WTC11 (cell line): ENCODE measurements at regions not wholly inside any gene's neighbourhood (a gene's known extent, or its start where the extent isn't known, plus 50 kb on each side); places are given as distances from the start of the nearest gene placed in this dataset.

Experiments
- ATF6 ChIP-seq: sonication (generic); formaldehyde crosslinking; IDR thresholded peaks from 2 replicates; pipeline ENCODE4 v1.8.1; 2023; ENCODE audit warnings: mild to moderate bottlenecking, missing genetic modification reagents
- CTCF ChIP-seq: fragments of 200-600 bp; IDR thresholded peaks from 2 replicates; pipeline ENCODE4 v1.8.0; 2022; ENCODE audit warnings: antibody characterized with exemption
- ESRRA ChIP-seq: sonication (generic); formaldehyde crosslinking; IDR thresholded peaks from 2 replicates; pipeline ENCODE4 v1.8.1; 2022; ENCODE audit warnings: mild to moderate bottlenecking, missing genetic modification reagents, borderline replicate concordance
- JUN ChIP-seq: sonication (generic); formaldehyde crosslinking; IDR thresholded peaks from 2 replicates; pipeline ENCODE4 v1.8.0; 2023; ENCODE audit warnings: mild to moderate bottlenecking, missing genetic modification reagents
- KAT7 ChIP-seq: sonication (generic); formaldehyde crosslinking; IDR thresholded peaks from 2 replicates; pipeline ENCODE4 v1.8.1; 2023; ENCODE audit warnings: missing genetic modification reagents, mild to moderate bottlenecking, borderline replicate concordance
- MAX ChIP-seq: sonication (generic); formaldehyde crosslinking; IDR thresholded peaks from 2 replicates; pipeline ENCODE4 v1.8.0; 2022; ENCODE audit warnings: mild to moderate bottlenecking, missing genetic modification reagents
- MXD4 ChIP-seq: fragments of 250-450 bp; sonication (Bioruptor Pico); IDR thresholded peaks from 2 replicates; pipeline ENCODE4 v1.8.0; 2021; ENCODE audit warnings: mild to moderate bottlenecking, moderate library complexity, borderline replicate concordance
- NFYB ChIP-seq: sonication (generic); formaldehyde crosslinking; conservative IDR thresholded peaks from 2 replicates; pipeline ENCODE4 v1.8.0; 2022; ENCODE audit warnings: low read depth, missing genetic modification reagents
- SMAD3 ChIP-seq: sonication (generic); formaldehyde crosslinking; IDR thresholded peaks from 2 replicates; pipeline ENCODE4 v1.8.0; 2022; ENCODE audit warnings: missing genetic modification reagents, mild to moderate bottlenecking, borderline replicate concordance
- SP1 ChIP-seq: sonication (generic); formaldehyde crosslinking; conservative IDR thresholded peaks from 2 replicates; pipeline ENCODE4 v1.8.1; 2022; ENCODE audit warnings: missing genetic modification reagents
- TCF7 ChIP-seq: sonication (generic); formaldehyde crosslinking; IDR thresholded peaks from 2 replicates; pipeline ENCODE4 v1.8.0; 2022; ENCODE audit warnings: mild to moderate bottlenecking, low read depth, missing genetic modification reagents, moderate library complexity
- ZNF219 ChIP-seq: sonication (generic); formaldehyde crosslinking; IDR thresholded peaks from 2 replicates; pipeline ENCODE4 v1.8.0; 2023; ENCODE audit warnings: missing genetic modification reagents, mild to moderate bottlenecking, borderline replicate concordance
- ZSCAN18 ChIP-seq: fragments of 250-450 bp; sonication (Bioruptor Pico); IDR thresholded peaks from 2 replicates; pipeline ENCODE4 v2.1.2; 2022; ENCODE audit warnings: mild to moderate bottlenecking, moderate library complexity
- TF ChIP-seq, protein P1 (sequence below): sonication (generic); formaldehyde crosslinking; IDR thresholded peaks from 2 replicates; pipeline ENCODE4 v1.8.0; 2022; ENCODE audit warnings: mild to moderate bottlenecking, missing genetic modification reagents

DNA sequence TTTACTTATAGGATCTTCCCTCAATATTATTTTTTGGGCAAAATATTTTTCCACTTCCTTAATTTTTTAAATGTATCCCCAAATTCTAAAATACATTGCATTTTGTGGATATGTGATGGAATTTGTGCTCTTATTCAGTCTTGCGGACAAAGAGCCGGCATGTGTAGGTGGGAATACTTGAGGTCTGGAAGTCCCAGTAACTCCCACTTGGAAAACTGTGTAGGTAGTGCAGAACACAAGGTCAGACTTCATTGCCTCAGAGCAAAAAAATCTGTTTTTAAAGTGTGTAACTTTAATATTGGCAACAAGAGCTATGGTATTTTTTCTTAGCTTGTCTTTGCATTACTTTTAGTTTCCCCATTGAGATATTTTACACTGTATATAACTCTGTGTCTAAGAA, 68.5 kb upstream of the SEMA3A start:
- no peak for TF ChIP-seq ZSCAN18
- TF ChIP-seq SMAD3 (CRISPR knock-in tag) = no peak
- no peak for TF ChIP-seq CTCF
- TF ChIP-seq SP1 = no peak
- no peak for TF ChIP-seq ZNF219 (CRISPR knock-in tag)
- no peak for TF ChIP-seq JUN (CRISPR knock-in tag)
- no peak for TF ChIP-seq ESRRA (CRISPR knock-in tag)
- TF ChIP-seq NFYB (CRISPR knock-in tag) = no peak
- TF ChIP-seq MXD4 (CRISPR knock-in tag) = no peak
- no peak for TF ChIP-seq ATF6 (CRISPR knock-in tag)
- TF ChIP-seq, protein P1, sequence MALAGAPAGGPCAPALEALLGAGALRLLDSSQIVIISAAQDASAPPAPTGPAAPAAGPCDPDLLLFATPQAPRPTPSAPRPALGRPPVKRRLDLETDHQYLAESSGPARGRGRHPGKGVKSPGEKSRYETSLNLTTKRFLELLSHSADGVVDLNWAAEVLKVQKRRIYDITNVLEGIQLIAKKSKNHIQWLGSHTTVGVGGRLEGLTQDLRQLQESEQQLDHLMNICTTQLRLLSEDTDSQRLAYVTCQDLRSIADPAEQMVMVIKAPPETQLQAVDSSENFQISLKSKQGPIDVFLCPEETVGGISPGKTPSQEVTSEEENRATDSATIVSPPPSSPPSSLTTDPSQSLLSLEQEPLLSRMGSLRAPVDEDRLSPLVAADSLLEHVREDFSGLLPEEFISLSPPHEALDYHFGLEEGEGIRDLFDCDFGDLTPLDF (CRISPR knock-in tag) = no peak
- no peak for TF ChIP-seq MAX
- no peak for TF ChIP-seq TCF7
- TF ChIP-seq KAT7 = no peak
